Upper lobe of left lung (tissue), 4 donors: ENCODE measurements at regions not wholly inside any gene's neighbourhood (a gene's known extent, or its start where the extent isn't known, plus 50 kb on each side); places are given as distances from the start of the nearest gene placed in this dataset.

Source experiments
- CTCF ChIP-seq, 6 experiments: fragments of 450-650 bp in 4 of 6; fragments of 200-600 bp in 2 of 6; sonication (generic) in 2 of 6; IDR thresholded peaks; one replicate each; pipeline ENCODE4 v1.5.1; 2016 to 2019; ENCODE audit warnings: antibody characterized with exemption in 6 of 6
- EP300 ChIP-seq, 4 donors: sonication (generic); formaldehyde crosslinking; IDR thresholded peaks; one replicate each; pipeline ENCODE4 v1.5.1; 2017; ENCODE audit warnings: antibody characterized with exemption in 4 of 4, control low read depth in 2 of 4
- POLR2A ChIP-seq, 4 donors: fragments of 450-650 bp; IDR thresholded peaks; one replicate each; pipeline ENCODE4 v1.5.1; 2016 to 2017; ENCODE audit warnings: antibody characterized with exemption in 4 of 4, mild to moderate bottlenecking in 2 of 4
- POLR2AphosphoS5 ChIP-seq, 2 donors: sonication (generic); formaldehyde crosslinking; IDR thresholded peaks; one replicate each; pipeline ENCODE4 v1.5.1; 2017; ENCODE audit warnings: antibody characterized with exemption in 2 of 2

DNA sequence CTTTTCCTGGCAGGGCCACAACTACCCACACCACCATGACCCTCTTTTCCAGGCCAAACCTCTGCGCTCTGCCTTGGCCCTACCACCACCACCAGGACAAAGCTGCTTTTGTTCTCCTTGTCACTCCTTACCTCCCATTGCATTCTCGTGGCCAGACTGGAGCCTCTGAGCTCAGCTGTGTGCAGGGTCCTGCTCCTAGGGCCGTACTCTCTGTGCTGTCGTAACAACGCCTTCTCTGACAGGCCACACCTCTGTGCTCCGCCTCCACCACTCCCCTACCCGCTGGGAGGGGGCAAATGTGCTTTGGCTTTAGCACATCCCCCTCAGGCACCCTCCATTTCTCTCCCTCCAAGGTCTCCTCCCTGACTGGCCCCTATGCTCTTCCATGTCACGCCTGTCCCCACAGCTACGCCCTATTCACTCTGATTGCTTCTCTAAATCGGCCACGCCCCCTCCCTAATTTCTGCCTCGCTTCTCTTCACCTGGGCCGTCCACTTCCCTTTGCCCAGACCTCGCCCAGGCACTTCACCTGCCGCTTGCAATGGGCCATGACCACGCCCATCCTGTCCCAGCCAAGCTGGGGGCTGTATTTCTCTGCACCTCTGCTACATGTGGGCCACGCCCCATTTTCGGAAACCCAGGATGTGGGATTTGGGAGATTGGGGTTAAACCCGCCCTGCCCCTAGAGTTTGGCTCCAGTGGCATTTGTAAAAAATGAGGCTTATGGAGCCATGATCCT lies 472.3 kb downstream of the KLF12 start:
- TF ChIP-seq CTCF (IDR thresholded peaks at IDR 0.05) (no peak), POLR2A (IDR thresholded peaks at IDR 0.05) (no peak), POLR2AphosphoS5 (IDR thresholded peaks at IDR 0.05) (no peak), EP300 (IDR thresholded peaks at IDR 0.05) (no peak)
